NCI-H1048 (cell line): ENCODE measurements at regions not wholly inside any gene's neighbourhood (a gene's known extent, or its start where the extent isn't known, plus 50 kb on each side); places are given as distances from the start of the nearest gene placed in this dataset.
"Not testable (repeated sequence)": the region's sequence is repeated elsewhere in the genome, so short reads cannot be mapped to it uniquely, and the experiment has no call there.

Source experiments
- DNase-seq: peaks from one replicate; lab custom pipeline; 2025; lab: John Stamatoyannopoulos, UW

GRCh38 chr7:101743241-101743994 lies 74.0 kb upstream of the CUX1 start:
- peak; percentile 53 for DNase-seq

GRCh38 chr7:101743995-101744360 lies 73.4 kb upstream of the CUX1 start:
- no peak for DNase-seq

- DNase-seq: no peak
These were observed 72.8 kb upstream of the CUX1 start for GRCh38 chr7:101744588-101744987.

- DNase-seq: no peak
These were observed 71.1 kb upstream of the CUX1 start for GRCh38 chr7:101746314-101746713.

- DNase-seq: no peak
These were observed 70.2 kb upstream of the CUX1 start for GRCh38 chr7:101747053-101747878.

GRCh38 chr7:101747879-101748345 lies 69.5 kb upstream of the CUX1 start:
- DNase-seq: no peak

- no peak for DNase-seq
These were observed 67.5 kb upstream of the CUX1 start for GRCh38 chr7:101749891-101750290.

GRCh38 chr7:101753316-101753715 lies 64.1 kb upstream of the CUX1 start:
- no peak for DNase-seq

- DNase-seq: no peak
These were observed 62.8 kb upstream of the CUX1 start for GRCh38 chr7:101754424-101755159.

- no peak for DNase-seq
These were observed 59.5 kb upstream of the CUX1 start for GRCh38 chr7:101757879-101758278.

GRCh38 chr7:101758519-101758918 lies 58.9 kb upstream of the CUX1 start:
- not testable (repeated sequence) for DNase-seq

- no peak for DNase-seq
These were observed 53.2 kb upstream of the CUX1 start for GRCh38 chr7:101764221-101764620.

- DNase-seq: no peak
These were observed 49.9 kb upstream of the CUX1 start for GRCh38 chr7:101767544-101767943.
